ENCODE measurements at regions not wholly inside any gene's neighbourhood (a gene's known extent, or its start where the extent isn't known, plus 50 kb on each side); places are given as distances from the start of the nearest gene placed in this dataset.

- H3K9me3 Mint-ChIP-seq: peaks cover 0 to 10% (median 5%) of the 10 kb centered on the region in 9 donors
- no peaks in the 10 kb centered on the region for H3K4me1 Mint-ChIP-seq
- no peaks in the 10 kb centered on the region for H3K27me3 Mint-ChIP-seq
- H3K27ac Mint-ChIP-seq: no peak overlapping the region
- no peak overlapping the region for H3K4me3 Mint-ChIP-seq
- no peak for ATAC-seq
- DNase-seq: no peak
- POLR2A ChIA-PET: no interaction called here
- H3K36me3 Mint-ChIP-seq: no peaks in the 10 kb centered on the region
Observed at GRCh38 chr12:115085594-115085993, 401.6 kb upstream of the TBX3 start.

GRCh38 chr12:115079760-115080159 is 395.8 kb upstream of the TBX3 start:
- H3K4me3 Mint-ChIP-seq: no peak overlapping the region
- H3K27ac Mint-ChIP-seq: no peak overlapping the region
- DNase-seq (no peak), ATAC-seq (no peak)
- peaks cover 0 to 23% (median 6%) of the 10 kb centered on the region in 9 donors for H3K9me3 Mint-ChIP-seq
- peaks cover 0 to 5% (median 2%) of the 10 kb centered on the region in 5 donors for H3K27me3 Mint-ChIP-seq
- H3K4me1 Mint-ChIP-seq: no peaks in the 10 kb centered on the region
- H3K36me3 Mint-ChIP-seq: no peaks in the 10 kb centered on the region
- POLR2A ChIA-PET: no interaction called here

- POLR2A ChIA-PET: no interaction called here
Observed at GRCh38 chr12:115078990-115079389, 395.0 kb upstream of the TBX3 start.

GRCh38 chr12:115078334-115078733 is 394.4 kb upstream of the TBX3 start:
- POLR2A ChIA-PET: no interaction called here
- Mint-ChIP-seq H3K27ac (no peak overlapping the region), H3K4me1 (no peaks in the 10 kb centered on the region), H3K36me3 (no peaks in the 10 kb centered on the region), H3K9me3 (peaks cover 0 to 23% (median 6%) of the 10 kb centered on the region in 9 donors), H3K27me3 (peaks cover 0 to 5% (median 4%) of the 10 kb centered on the region in 5 donors), H3K4me3 (no peak overlapping the region)
- ATAC-seq (no peak), DNase-seq (no peak)

More at GRCh38 chr12:115078990-115079389, 395.0 kb upstream of the TBX3 start:
- Mint-ChIP-seq H3K4me3 (no peak overlapping the region), H3K36me3 (no peaks in the 10 kb centered on the region), H3K27me3 (peaks cover 0 to 5% (median 3%) of the 10 kb centered on the region in 5 donors), H3K4me1 (no peaks in the 10 kb centered on the region), H3K27ac (no peak overlapping the region), H3K9me3 (peaks cover 0 to 23% (median 4%) of the 10 kb centered on the region in 9 donors)
- DNase-seq (no peak), ATAC-seq (no peak)

- Mint-ChIP-seq H3K4me1 (no peaks in the 10 kb centered on the region), H3K9me3 (peaks cover 4 to 23% (median 10%) of the 10 kb centered on the region in 9 donors), H3K27ac (no peak overlapping the region), H3K27me3 (peaks cover 4 to 18% (median 10%) of the 10 kb centered on the region in 5 donors), H3K4me3 (no peak overlapping the region), H3K36me3 (no peaks in the 10 kb centered on the region)
- DNase-seq: no peak
- POLR2A ChIA-PET: no interaction called here
- ATAC-seq: no peak
Observed at GRCh38 chr12:115075552-115076170, 391.7 kb upstream of the TBX3 start.

GRCh38 chr12:115074617-115075016 is 390.6 kb upstream of the TBX3 start:
- ATAC-seq (no peak), DNase-seq (no peak)
- H3K4me3 Mint-ChIP-seq: no peak overlapping the region
- POLR2A ChIA-PET: no interaction called here
- H3K9me3 Mint-ChIP-seq: peaks cover 4 to 29% (median 10%) of the 10 kb centered on the region in 9 donors
- peaks cover 4 to 21% (median 10%) of the 10 kb centered on the region in 5 donors for H3K27me3 Mint-ChIP-seq
- H3K27ac Mint-ChIP-seq: no peak overlapping the region
- no peaks in the 10 kb centered on the region for H3K4me1 Mint-ChIP-seq
- H3K36me3 Mint-ChIP-seq: peaks cover 0 to 6% (median 0%) of the 10 kb centered on the region in 3 donors

- Mint-ChIP-seq H3K36me3 (peaks cover 0 to 6% (median 0%) of the 10 kb centered on the region in 3 donors), H3K27ac (no peak overlapping the region), H3K27me3 (peaks cover 3 to 15% (median 10%) of the 10 kb centered on the region in 5 donors), H3K4me3 (no peak overlapping the region), H3K4me1 (no peaks in the 10 kb centered on the region), H3K9me3 (peaks cover 0 to 24% (median 8%) of the 10 kb centered on the region in 9 donors)
- no peak for ATAC-seq
- POLR2A ChIA-PET: no interaction called here
- no peak for DNase-seq
Observed at GRCh38 chr12:115072712-115073111, 388.7 kb upstream of the TBX3 start.

- DNase-seq: no peak
Observed at GRCh38 chr12:115070313-115070712, 386.3 kb upstream of the TBX3 start.

GRCh38 chr12:115064296-115064695 is 380.3 kb upstream of the TBX3 start:
- Mint-ChIP-seq H3K4me1 (no peaks in the 10 kb centered on the region), H3K27ac (no peak overlapping the region), H3K36me3 (peaks cover 0 to 3% (median 0%) of the 10 kb centered on the region in 3 donors), H3K27me3 (peaks cover 0 to 2% (median 0%) of the 10 kb centered on the region in 5 donors), H3K9me3 (peaks cover 0 to 8% (median 0%) of the 10 kb centered on the region in 9 donors), H3K4me3 (no peak overlapping the region)
- ATAC-seq (no peak), DNase-seq (no peak)
- POLR2A ChIA-PET: no interaction called here

More at GRCh38 chr12:115070313-115070712, 386.3 kb upstream of the TBX3 start:
- Mint-ChIP-seq H3K36me3 (peaks cover 0 to 10% (median 0%) of the 10 kb centered on the region in 3 donors), H3K27me3 (peaks cover 3 to 15% (median 10%) of the 10 kb centered on the region in 5 donors), H3K4me1 (no peaks in the 10 kb centered on the region), H3K4me3 (no peak overlapping the region), H3K9me3 (peaks cover 0 to 16% (median 8%) of the 10 kb centered on the region in 9 donors), H3K27ac (no peak overlapping the region)
- POLR2A ChIA-PET: no interaction called here
- ATAC-seq: no peak

GRCh38 chr12:115062741-115063140 is 378.8 kb upstream of the TBX3 start:
- DNase-seq (no peak), ATAC-seq (no peak)
- no peaks in the 10 kb centered on the region for H3K4me1 Mint-ChIP-seq
- H3K36me3 Mint-ChIP-seq: peaks cover 0 to 3% (median 0%) of the 10 kb centered on the region in 3 donors
- H3K9me3 Mint-ChIP-seq: peaks cover 0 to 8% (median 0%) of the 10 kb centered on the region in 9 donors
- POLR2A ChIA-PET: no interaction called here
- no peak overlapping the region for H3K4me3 Mint-ChIP-seq
- H3K27me3 Mint-ChIP-seq: peaks cover 0 to 5% (median 0%) of the 10 kb centered on the region in 5 donors
- no peak overlapping the region for H3K27ac Mint-ChIP-seq

GRCh38 chr12:115060477-115061168 is 376.6 kb upstream of the TBX3 start:
- Mint-ChIP-seq H3K4me1 (no peaks in the 10 kb centered on the region), H3K9me3 (peaks cover 0 to 7% (median 0%) of the 10 kb centered on the region in 9 donors), H3K27me3 (peaks cover 0 to 5% (median 0%) of the 10 kb centered on the region in 5 donors), H3K27ac (no peak overlapping the region), H3K36me3 (no peaks in the 10 kb centered on the region), H3K4me3 (no peak overlapping the region)
- POLR2A ChIA-PET: no interaction called here
- ATAC-seq: no peak
- DNase-seq: no peak

GRCh38 chr12:115057445-115057844 is 373.5 kb upstream of the TBX3 start:
- DNase-seq: no peak
- ATAC-seq: no peak
- Mint-ChIP-seq H3K4me1 (no peaks in the 10 kb centered on the region), H3K36me3 (no peaks in the 10 kb centered on the region), H3K27me3 (peaks cover 0 to 4% (median 0%) of the 10 kb centered on the region in 5 donors), H3K27ac (no peak overlapping the region), H3K4me3 (no peak overlapping the region), H3K9me3 (peaks cover 0 to 24% (median 3%) of the 10 kb centered on the region in 9 donors)
- POLR2A ChIA-PET: no interaction called here

- POLR2A ChIA-PET: no interaction called here
- no peaks in the 10 kb centered on the region for H3K4me1 Mint-ChIP-seq
- H3K4me3 Mint-ChIP-seq: no peak overlapping the region
- DNase-seq (no peak), ATAC-seq (no peak)
- no peaks in the 10 kb centered on the region for H3K36me3 Mint-ChIP-seq
- H3K27me3 Mint-ChIP-seq: peaks cover 0 to 4% (median 0%) of the 10 kb centered on the region in 5 donors
- H3K27ac Mint-ChIP-seq: no peak overlapping the region
- peaks cover 0 to 24% (median 6%) of the 10 kb centered on the region in 9 donors for H3K9me3 Mint-ChIP-seq
Observed at GRCh38 chr12:115051378-115051777, 367.4 kb upstream of the TBX3 start.
